SJSA1 (cell line): ENCODE measurements at regions not wholly inside any gene's neighbourhood (a gene's known extent, or its start where the extent isn't known, plus 50 kb on each side); places are given as distances from the start of the nearest gene placed in this dataset.
"Not testable (repeated sequence)": the region's sequence is repeated elsewhere in the genome, so short reads cannot be mapped to it uniquely, and the experiment has no call there.

Experiments used
- DNase-seq, 2 experiments: peaks; one replicate each; pipeline ENCODE4 v3.0.0-alpha.2; 2015 to 2020; ENCODE audit warnings: low spot score in 2 of 2, low read depth in 1 of 2
- H3K27ac ChIP-seq: fragments of 250-450 bp; sonication (Bioruptor Pico); 2 replicates; pipeline ENCODE4 v1.5.1; 2020; ENCODE audit warnings: mild to moderate bottlenecking, moderate library complexity
- H3K27me3 ChIP-seq: fragments of 250-450 bp; sonication (Bioruptor Pico); replicated peaks from 2 replicates; pipeline ENCODE4 v1.5.1; 2020; ENCODE audit warnings: mild to moderate bottlenecking, moderate library complexity
- H3K36me3 ChIP-seq: fragments of 250-450 bp; sonication (Bioruptor Pico); 2 replicates; pipeline ENCODE4 v1.5.1; 2020; ENCODE audit warnings: mild to moderate bottlenecking
- H3K4me1 ChIP-seq: fragments of 250-450 bp; sonication (Bioruptor Pico); replicated peaks from 2 replicates; pipeline ENCODE4 v1.6.1; 2021; ENCODE audit warnings: mild to moderate bottlenecking
- H3K4me3 ChIP-seq: fragments of 250-450 bp; sonication (Bioruptor Pico); 2 replicates; pipeline ENCODE4 v1.5.1; 2020; ENCODE audit warnings: mild to moderate bottlenecking
- H3K9me3 ChIP-seq: fragments of 250-450 bp; sonication (Bioruptor Pico); replicated peaks from 2 replicates; pipeline ENCODE4 v1.5.1; 2020; ENCODE audit warnings: mild to moderate bottlenecking

GRCh38 chr2:156254637-156255067 lies 77.9 kb downstream of the NR4A2 start:
- not testable (repeated sequence) for DNase-seq, H3K4me3 ChIP-seq, H3K27ac ChIP-seq, H3K9me3 ChIP-seq, H3K27me3 ChIP-seq, H3K4me1 ChIP-seq, H3K36me3 ChIP-seq

DNA sequence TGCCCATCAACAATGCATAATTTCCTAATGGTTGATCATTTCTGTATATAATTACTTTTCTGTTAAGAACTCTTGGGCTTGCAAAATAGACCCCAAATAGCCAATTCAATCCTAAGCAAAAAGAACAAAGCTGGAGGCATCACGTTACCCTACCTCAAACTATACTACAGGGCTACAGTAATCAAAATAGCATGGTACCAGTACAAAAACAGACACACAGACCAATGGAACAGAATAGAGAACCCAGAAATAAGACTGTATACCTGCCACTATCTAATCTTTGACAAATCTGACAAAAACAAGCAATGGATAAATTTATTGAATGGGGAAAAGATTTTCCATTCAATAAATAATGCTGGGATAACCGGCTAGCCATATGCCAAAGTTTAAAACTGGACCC lies 78.8 kb downstream of the NR4A2 start:
- no peak for DNase-seq
- Histone ChIP-seq H3K4me3 (no peak overlapping the region), H3K4me1 (no peaks in the 10 kb centered on the region), H3K27me3 (no peaks in the 10 kb centered on the region), H3K9me3 (no peaks in the 10 kb centered on the region), H3K27ac (no peak overlapping the region), H3K36me3 (no peaks in the 10 kb centered on the region)

GRCh38 chr2:156242874-156243273 lies 89.6 kb downstream of the NR4A2 start:
- Histone ChIP-seq H3K4me1 (no peaks in the 10 kb centered on the region), H3K27ac (no peak overlapping the region), H3K36me3 (no peaks in the 10 kb centered on the region), H3K9me3 (no peaks in the 10 kb centered on the region), H3K4me3 (no peak overlapping the region), H3K27me3 (no peaks in the 10 kb centered on the region)
- DNase-seq, result no peak

DNA sequence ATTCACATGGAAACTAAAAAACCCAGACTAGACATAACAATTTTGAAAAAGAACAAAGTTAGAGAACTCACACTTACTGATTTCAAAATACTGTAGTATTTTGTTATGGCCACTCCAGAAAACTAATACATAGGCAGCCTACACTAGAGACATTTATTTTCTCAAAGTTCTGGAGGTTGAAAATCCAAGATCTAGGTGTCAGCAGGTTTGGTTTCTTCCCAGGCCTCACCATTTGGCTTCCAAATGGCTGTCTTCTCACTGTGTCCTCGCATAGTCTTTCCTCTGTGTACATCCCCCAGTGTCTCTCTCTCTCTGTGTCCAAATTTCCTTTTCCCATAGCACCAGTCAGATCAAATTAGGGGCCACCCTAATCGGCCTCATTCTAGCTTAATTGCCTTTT lies 95.0 kb downstream of the NR4A2 start:
- no peaks in the 10 kb centered on the region for H3K36me3 ChIP-seq
- H3K4me1 ChIP-seq, result no peaks in the 10 kb centered on the region
- no peak for DNase-seq
- H3K9me3 ChIP-seq, result no peaks in the 10 kb centered on the region
- no peak overlapping the region for H3K4me3 ChIP-seq
- no peak overlapping the region for H3K27ac ChIP-seq
- no peaks in the 10 kb centered on the region for H3K27me3 ChIP-seq

GRCh38 chr2:156229724-156230362 lies 102.7 kb downstream of the NR4A2 start:
- no peaks in the 10 kb centered on the region for H3K9me3 ChIP-seq
- no peaks in the 10 kb centered on the region for H3K4me1 ChIP-seq
- no peak for DNase-seq
- no peak overlapping the region for H3K4me3 ChIP-seq
- no peaks in the 10 kb centered on the region for H3K36me3 ChIP-seq
- no peak overlapping the region for H3K27ac ChIP-seq
- no peaks in the 10 kb centered on the region for H3K27me3 ChIP-seq

- H3K36me3 ChIP-seq, H3K27me3 ChIP-seq, H3K4me3 ChIP-seq, DNase-seq, H3K4me1 ChIP-seq, H3K27ac ChIP-seq, H3K9me3 ChIP-seq: not testable (repeated sequence)
Measured at GRCh38 chr2:156223328-156223727, 109.2 kb downstream of the NR4A2 start.

- Histone ChIP-seq H3K9me3 (no peaks in the 10 kb centered on the region), H3K36me3 (no peaks in the 10 kb centered on the region), H3K27me3 (no peaks in the 10 kb centered on the region), H3K4me3 (no peak overlapping the region), H3K27ac (no peak overlapping the region), H3K4me1 (no peaks in the 10 kb centered on the region)
- DNase-seq, result no peak
Measured at GRCh38 chr2:156221703-156222102, 110.8 kb downstream of the NR4A2 start.

DNA sequence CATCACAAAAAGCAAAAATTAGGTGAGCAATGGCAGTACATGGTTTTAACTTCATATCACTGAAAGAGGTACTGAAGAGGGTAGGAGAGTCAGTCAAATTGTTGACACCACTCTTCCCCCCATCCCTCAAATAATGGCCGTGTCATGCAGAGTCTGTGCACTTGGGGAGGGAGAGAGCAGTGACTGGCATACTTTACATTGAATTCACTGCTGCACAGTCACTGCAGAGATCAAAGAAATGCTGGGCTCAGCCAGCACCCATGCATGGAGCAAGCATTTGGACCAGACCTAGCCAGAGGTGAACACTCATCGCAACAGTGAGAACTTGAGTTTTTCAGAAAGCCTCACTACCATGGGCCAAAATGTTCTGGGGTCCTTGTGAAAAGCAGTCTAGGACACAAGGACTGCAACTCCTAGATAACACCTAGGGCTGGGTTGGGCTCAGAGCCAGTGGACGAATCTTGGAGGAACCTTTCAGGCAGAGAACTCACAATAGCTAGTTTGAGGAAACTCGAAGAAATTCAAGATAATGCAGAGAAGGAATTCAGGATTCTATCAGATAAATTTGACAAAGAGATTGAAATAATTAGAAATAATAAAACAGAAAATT lies 112.9 kb downstream of the NR4A2 start:
- Histone ChIP-seq H3K4me3 (no peak overlapping the region), H3K9me3 (no peaks in the 10 kb centered on the region), H3K4me1 (no peaks in the 10 kb centered on the region), H3K36me3 (no peaks in the 10 kb centered on the region), H3K27ac (no peak overlapping the region), H3K27me3 (no peaks in the 10 kb centered on the region)
- DNase-seq, result no peak

DNA sequence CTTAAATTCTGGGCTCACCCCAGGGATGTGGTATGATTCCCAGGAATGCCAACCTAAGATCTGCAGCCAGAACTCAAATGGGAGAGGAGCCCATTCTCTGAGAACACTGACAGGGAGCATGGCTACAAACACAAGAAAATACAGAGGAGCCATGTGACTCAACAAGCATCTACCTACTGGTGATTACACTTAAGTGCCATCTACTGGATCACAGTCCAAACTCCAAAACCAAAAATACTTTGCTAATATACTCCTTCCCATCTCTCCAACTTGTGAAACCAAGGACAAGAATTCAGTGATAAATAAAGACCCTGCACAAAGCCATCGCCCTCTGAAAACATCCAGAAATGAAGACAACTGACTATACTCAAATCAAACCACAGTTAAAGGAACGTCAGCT lies 116.9 kb downstream of the NR4A2 start:
- Histone ChIP-seq H3K9me3 (no peaks in the 10 kb centered on the region), H3K4me1 (no peaks in the 10 kb centered on the region), H3K36me3 (no peaks in the 10 kb centered on the region), H3K27ac (no peak overlapping the region), H3K27me3 (no peaks in the 10 kb centered on the region), H3K4me3 (no peak overlapping the region)
- no peak for DNase-seq

DNA sequence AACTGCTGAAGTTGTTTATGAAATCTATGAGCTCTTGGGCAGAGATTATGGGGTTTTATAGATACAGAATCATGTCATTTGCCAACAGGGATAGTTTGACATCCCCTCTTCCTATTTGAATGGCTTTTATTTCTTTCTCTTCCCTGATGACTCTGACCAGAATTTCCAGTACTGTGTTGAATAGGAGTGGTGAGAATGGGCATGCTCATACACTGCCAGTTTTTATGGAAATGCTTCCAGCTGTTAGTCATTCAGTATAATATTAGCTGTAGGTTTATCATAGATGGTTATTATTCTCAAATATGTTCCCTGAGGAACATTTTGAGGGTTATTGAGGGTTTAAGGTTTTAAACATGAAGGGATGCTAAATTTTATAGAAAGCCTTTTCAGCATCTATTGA lies 121.2 kb downstream of the NR4A2 start:
- Histone ChIP-seq H3K27me3 (no peaks in the 10 kb centered on the region), H3K9me3 (no peaks in the 10 kb centered on the region), H3K4me3 (no peak overlapping the region), H3K4me1 (no peaks in the 10 kb centered on the region), H3K36me3 (no peaks in the 10 kb centered on the region), H3K27ac (no peak overlapping the region)
- no peak for DNase-seq

GRCh38 chr2:156206355-156206754 lies 126.2 kb downstream of the NR4A2 start:
- Histone ChIP-seq H3K9me3 (no peaks in the 10 kb centered on the region), H3K4me1 (no peaks in the 10 kb centered on the region), H3K27ac (no peak overlapping the region), H3K36me3 (no peaks in the 10 kb centered on the region), H3K4me3 (no peak overlapping the region), H3K27me3 (no peaks in the 10 kb centered on the region)
- no peak for DNase-seq

DNA sequence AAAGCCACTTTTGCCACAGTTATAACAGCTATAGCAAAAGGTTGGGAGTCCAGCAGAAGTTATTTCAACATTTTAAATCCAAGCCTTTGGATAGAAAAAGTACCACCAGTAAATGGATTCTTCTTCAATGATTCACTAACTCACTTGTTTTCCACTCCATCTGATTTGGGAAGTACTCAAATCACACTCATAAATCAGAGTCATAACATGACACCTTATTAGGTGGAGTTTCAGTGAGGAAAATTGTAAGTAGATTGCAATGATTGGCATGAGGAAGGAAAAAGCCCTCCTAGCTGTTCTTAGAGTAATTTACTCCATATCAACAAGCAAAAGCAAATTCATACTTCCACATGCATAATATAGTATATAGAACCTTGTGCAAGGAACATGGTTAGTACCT lies 132.9 kb downstream of the NR4A2 start:
- H3K27me3 ChIP-seq, result no peaks in the 10 kb centered on the region
- H3K36me3 ChIP-seq, result no peaks in the 10 kb centered on the region
- no peaks in the 10 kb centered on the region for H3K4me1 ChIP-seq
- no peak overlapping the region for H3K27ac ChIP-seq
- H3K9me3 ChIP-seq, result no peaks in the 10 kb centered on the region
- DNase-seq, result no peak
- H3K4me3 ChIP-seq, result no peak overlapping the region

- no peaks in the 10 kb centered on the region for H3K36me3 ChIP-seq
- no peaks in the 10 kb centered on the region for H3K4me1 ChIP-seq
- H3K4me3 ChIP-seq, result no peak overlapping the region
- no peak for DNase-seq
- H3K27me3 ChIP-seq, result no peaks in the 10 kb centered on the region
- H3K9me3 ChIP-seq, result no peaks in the 10 kb centered on the region
- H3K27ac ChIP-seq, result no peak overlapping the region
Measured at GRCh38 chr2:156196031-156196430, 136.5 kb downstream of the NR4A2 start.

DNA sequence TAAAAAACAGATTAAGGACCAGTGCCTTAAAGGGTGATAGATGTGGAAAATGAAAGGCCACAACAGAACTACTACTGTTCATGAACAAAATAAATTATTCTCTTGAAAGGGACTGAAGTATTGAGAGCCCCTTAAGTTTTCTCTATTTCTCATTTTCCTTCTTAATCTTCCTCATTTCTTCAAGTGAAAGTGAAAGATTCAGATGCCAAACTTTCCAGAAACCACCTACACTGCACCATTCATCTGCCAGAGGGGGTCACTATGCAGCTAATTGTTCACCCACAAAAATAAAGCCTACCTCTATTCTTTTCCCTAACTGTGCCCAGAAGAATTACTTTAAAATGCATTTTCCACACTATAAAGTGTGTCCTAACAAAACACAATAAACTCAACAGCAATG lies 140.1 kb downstream of the NR4A2 start:
- no peaks in the 10 kb centered on the region for H3K27me3 ChIP-seq
- no peak overlapping the region for H3K4me3 ChIP-seq
- H3K9me3 ChIP-seq, result no peaks in the 10 kb centered on the region
- H3K27ac ChIP-seq, result no peak overlapping the region
- no peak for DNase-seq
- no peaks in the 10 kb centered on the region for H3K4me1 ChIP-seq
- no peaks in the 10 kb centered on the region for H3K36me3 ChIP-seq

DNA sequence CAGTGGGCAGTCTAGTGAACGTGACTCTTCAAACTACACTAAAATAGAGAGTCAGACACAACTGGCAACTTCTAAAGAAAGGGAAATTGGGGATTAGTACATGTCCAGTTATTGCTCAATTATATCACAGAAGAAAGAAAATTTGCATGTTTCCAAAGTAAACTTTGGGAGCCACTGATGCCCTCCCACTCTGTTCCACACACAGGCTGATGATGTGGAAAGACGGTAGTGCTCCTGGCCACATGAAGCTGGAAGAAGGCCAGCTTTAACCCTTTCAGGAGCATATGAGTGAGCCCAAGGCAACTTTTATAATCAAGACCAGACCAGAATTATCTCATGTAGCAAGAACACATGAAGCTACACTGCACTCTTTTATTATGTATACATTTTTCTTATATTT lies 141.0 kb downstream of the NR4A2 start:
- Histone ChIP-seq H3K9me3 (no peaks in the 10 kb centered on the region), H3K36me3 (no peaks in the 10 kb centered on the region), H3K4me3 (no peak overlapping the region), H3K27me3 (no peaks in the 10 kb centered on the region), H3K4me1 (no peaks in the 10 kb centered on the region), H3K27ac (no peak overlapping the region)
- DNase-seq, result no peak
